Superior temporal gyrus (tissue), 1 donor: ENCODE measurements at regions not wholly inside any gene's neighbourhood (a gene's known extent, or its start where the extent isn't known, plus 50 kb on each side); places are given as distances from the start of the nearest gene placed in this dataset.

Source experiments
- DNase-seq: peaks from one replicate; pipeline ENCODE4 v3.0.0-alpha.2; 2016; ENCODE audit errors: extremely low spot score

- DNase-seq: no peak
Measured at GRCh38 chr1:209063767-209064659, 519.5 kb upstream of the CAMK1G start.

GRCh38 chr1:209064850-209065706, 518.4 kb upstream of the CAMK1G start:
- DNase-seq: no peak

- no peak for DNase-seq
Measured at GRCh38 chr1:209072481-209072880, 511.0 kb upstream of the CAMK1G start.

DNA sequence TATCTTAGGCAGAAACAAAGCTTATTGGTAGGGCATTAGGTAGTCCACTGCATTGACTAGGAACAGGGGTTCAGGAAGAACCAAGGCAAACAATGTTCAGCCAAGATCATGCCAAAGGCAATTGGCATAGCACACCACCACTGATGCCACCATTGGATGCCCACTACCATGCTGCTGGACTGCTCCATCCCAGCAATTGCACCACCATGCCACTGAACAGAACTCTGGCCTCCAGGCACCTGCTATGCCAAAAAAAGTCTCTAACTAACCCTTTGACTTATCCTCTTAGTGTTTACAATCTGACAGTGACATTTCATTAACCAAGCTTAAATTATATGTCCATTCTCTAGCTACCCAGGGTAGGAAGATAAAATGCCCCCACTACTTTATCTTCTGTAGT, 509.6 kb upstream of the CAMK1G start:
- no peak for DNase-seq

GRCh38 chr1:209074575-209075250, 508.8 kb upstream of the CAMK1G start:
- no peak for DNase-seq

DNA sequence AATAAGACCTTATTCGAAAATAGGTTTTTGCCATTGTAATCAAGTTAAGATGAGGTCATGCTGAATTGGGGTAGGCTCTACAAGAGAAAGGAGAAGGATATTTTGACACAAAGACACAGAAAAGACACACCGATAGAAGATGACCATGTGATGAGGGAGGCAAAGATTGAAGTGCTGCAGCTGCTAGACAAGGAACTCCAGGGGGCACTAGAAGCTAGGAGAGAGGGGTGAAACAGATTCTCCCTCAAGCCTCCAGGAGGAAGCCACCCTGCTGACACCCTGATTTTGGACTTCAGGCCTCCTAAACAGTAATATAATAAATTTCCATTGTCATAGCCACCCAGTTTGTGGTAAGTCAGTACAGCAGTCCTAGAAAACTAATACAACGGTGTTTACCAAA, 506.8 kb upstream of the CAMK1G start:
- no peak for DNase-seq

DNA sequence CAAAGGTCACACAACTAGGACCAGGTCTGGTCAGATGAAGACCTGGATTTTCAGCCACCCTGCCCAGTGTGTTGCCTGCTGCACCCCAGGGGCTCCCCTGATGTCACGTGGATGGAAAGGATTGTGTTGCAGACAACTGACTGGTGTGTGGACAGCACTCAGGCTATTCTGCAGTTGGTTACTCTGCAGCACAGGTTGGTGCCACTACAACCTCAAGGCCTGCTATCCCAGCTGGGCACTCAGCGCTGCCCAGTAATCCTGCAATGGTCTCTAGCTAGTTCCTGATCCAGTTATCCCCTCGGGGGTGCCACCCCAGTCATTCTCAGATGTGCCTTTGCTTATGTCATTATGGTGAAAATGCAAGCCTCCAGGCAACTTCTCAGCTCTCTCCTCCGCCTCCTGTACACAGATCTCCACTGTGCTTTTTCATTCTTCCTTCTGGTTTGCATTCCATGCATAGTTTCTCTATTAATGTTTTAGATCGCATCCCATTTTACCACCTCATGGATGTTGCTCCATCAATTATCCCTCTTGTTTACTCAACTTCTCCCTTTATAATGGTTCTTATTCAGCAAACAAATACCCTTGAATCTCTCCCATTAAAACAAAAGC, 503.2 kb upstream of the CAMK1G start:
- DNase-seq: no peak

DNA sequence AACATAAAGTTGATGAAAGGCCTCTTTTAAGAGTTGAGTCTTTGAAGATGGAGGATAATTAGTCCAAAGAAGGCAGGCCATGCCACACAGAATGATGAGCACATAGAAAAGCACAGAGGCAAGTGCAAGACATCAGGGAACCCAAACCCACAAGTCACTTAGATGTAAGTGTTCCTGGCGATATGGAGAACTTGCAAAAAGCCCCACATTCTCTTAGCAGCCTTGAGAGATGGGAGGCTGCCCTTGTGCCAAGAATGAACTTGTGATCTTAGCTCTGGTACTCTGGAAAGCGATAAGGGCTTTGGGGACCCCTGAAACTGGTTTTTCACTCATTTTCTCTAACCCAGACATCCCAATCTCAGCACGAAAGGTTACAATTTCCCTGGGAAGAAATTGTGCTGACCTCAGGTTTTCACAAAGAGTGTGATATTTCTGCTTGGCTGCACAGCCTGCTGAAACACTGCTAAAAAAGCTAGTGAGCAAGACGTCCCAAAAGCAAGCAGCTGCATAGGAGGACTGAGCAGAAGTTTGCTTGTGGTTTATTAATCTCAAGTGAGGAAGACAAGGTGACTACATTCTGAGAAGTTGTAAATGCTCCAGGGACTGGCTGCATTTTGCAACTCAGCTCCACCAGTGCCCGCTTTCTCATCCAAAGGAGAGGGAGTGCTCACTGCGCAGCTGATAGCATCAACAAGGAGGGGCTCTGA, 496.9 kb upstream of the CAMK1G start:
- no peak for DNase-seq

GRCh38 chr1:209094384-209094783, 489.1 kb upstream of the CAMK1G start:
- DNase-seq: no peak

GRCh38 chr1:209095627-209096595, 487.6 kb upstream of the CAMK1G start:
- DNase-seq: no peak

DNA sequence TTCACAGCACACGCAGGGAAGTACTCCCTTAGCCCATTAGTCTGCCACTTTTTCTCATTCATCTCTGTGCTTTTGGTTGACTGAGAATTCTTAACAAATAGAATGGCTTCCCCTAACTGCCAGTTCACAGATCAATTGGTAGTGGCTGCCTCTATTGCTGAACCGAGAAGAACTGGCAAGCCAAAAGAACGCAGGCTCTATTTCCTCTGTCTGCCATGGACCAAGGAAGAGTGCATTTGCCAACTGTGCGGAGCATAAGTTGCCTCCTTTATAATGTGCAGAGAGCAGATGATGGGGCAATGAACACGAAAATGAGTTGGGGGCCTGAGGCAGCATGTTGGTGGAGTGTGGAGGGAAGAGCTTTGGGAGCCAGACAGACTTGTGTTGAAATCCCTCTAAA, 483.1 kb upstream of the CAMK1G start:
- DNase-seq: no peak

- DNase-seq: no peak
Measured at GRCh38 chr1:209101106-209101505, 482.4 kb upstream of the CAMK1G start.

- no peak for DNase-seq
Measured at GRCh38 chr1:209102120-209102519, 481.4 kb upstream of the CAMK1G start.

DNA sequence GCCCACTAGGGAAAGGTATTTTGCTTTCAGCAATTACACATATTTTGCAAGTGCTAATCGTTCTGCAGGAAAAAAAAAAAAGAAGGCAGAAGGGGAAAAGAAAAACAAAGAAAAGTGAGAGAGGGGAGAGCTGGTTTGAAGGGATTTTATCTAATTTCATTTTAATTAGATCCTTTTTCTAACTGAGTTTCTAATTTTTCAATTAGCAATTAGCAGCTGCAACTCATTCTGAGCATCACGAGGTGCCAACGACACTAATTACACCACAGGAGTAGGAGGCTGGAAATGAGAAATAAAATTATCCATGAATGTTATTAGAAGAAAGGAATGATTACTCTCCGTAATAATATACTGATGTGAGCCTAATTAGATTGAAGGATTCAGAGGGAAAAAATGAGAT, 481.0 kb upstream of the CAMK1G start:
- DNase-seq: no peak

DNA sequence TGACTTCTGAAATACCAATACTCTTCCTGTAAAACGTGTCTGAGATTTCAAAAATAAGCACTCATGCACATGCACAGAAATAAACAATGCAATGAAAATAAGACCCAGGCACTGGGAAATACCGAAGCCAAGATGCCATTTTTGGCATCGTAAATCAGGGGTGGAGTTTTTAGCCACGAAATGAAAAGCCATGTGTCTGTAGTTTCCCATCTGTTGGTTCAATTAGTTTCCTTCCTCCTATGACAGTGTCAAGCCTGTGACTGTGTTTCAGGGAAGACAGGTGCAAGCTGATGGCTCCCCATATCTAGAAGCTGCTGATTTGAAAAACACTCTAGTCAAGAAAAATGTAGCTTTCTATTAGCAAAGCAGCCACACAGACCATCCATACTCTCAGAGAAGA, 480.4 kb upstream of the CAMK1G start:
- DNase-seq: no peak

GRCh38 chr1:209104646-209105045, 478.9 kb upstream of the CAMK1G start:
- DNase-seq: no peak

DNA sequence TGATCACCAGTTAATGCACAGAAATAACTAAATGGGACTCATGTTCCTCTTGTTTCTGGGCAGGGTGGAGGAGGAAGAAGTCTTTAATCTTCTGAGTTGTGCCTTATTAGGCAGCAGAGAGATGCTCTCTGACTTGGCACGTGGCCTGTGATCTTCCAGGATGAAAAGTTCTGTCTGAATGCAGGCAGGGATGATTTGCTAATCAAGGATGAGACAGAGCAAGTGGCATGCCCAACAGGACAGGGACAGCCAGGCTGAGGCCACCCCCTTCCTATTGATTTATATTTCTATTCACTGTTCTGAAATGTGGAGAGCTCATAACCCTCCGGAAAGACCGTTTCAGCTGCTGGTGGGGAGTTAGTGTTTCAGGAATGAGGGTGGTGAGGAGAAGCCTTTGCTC, 477.8 kb upstream of the CAMK1G start:
- no peak for DNase-seq

DNA sequence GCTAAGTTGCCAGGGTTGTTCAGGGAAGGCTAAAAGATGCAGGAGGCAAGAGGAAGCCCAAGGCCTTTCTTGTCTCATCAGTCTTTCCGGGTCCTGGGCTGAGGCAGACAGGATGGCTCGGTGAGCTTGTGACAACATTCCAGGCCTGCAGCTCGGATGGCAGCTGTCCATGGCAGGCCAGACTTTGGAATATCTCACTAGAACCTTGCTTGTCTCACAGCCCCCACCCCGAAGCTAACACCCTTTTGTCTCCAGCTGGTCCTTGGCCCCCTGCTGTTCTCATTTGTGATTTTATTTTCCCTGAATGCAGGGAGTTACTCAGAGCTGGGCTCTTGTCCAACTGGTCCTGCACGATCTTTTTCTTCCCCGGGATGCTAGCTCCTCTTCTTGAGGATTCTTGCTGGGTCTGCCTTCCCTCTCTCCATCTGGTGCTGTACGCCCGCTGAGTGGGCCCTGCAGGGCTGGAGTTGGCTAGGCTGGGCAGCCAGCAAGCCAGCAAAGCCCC, 477.2 kb upstream of the CAMK1G start:
- peak; percentile 64 for DNase-seq

DNA sequence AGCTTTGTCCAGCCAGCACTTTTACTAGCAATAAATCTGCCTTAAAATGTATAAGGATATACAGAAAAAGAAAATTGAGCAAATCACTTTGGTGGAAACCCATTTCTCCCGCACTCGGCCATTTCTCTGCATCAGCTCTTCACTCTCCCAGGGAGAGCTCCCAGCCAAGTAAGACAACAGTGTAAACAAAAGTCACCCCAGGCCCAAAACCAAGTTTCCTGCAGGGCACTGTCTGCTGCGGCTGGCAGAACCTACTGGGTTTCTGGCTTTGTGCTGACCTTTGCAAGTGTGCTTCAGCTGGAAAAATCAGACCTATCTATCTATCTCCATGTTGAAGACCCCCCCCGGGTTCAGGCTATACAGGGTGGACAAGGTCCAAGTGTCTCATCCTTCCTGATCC, 476.7 kb upstream of the CAMK1G start:
- no peak for DNase-seq

- no peak for DNase-seq
Measured at GRCh38 chr1:209107535-209107934, 476.0 kb upstream of the CAMK1G start.
